CD4-positive, alpha-beta T cell treated with Interleukin-6 for 4 hours (primary cell): ENCODE measurements at regions not wholly inside any gene's neighbourhood (a gene's known extent, or its start where the extent isn't known, plus 50 kb on each side); places are given as distances from the start of the nearest gene placed in this dataset.
"Not testable (repeated sequence)": the region's sequence is repeated elsewhere in the genome, so short reads cannot be mapped to it uniquely, and the experiment has no call there.

Source experiments
- DNase-seq: peaks from one replicate; pipeline ENCODE4 v3.0.0-alpha.2; 2020; ENCODE audit warnings: mixed read lengths

- DNase-seq, result no peak
Measured at GRCh38 chr1:168827557-168827956, 98.6 kb upstream of the DPT start.

DNA sequence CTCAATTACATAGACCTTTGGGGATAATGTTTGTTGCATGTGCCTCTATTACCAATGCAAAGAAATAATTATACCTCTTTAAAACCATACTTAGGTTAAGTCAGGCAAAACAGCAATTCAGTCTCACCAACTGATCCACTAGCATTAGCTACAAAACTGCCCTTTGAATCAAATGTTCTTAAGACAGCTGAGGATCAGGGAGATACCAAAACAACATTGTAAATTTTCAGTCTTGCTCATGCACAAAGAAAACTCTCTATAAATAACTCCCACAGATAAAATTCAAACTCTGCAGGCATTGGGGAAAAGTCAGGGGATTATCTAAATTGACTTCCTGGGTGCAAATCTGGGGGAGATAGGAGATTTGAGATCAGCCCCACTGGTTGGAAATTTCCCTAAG is 100.9 kb upstream of the DPT start:
- DNase-seq, result no peak

DNA sequence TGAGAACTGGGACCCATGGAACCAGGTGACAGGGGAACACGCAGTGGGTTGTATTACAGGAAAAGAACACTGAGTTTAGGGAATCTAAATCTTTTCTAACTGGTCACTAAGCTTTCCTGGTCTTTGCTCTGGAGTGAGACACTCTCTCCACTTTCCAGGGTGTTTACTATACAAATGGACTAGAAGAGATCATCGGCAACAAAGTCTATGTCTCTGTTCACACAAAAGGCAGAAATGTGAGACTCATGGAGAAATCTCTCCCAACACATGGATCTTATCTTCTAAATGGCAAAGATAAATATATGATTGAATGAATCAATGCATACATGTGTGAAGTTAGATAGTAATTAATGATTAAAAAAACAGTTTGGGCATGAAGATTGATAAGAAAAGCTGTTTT is 101.6 kb upstream of the DPT start:
- no peak for DNase-seq

- DNase-seq, result no peak
Measured at GRCh38 chr1:168832661-168833060, 103.7 kb upstream of the DPT start.

DNA sequence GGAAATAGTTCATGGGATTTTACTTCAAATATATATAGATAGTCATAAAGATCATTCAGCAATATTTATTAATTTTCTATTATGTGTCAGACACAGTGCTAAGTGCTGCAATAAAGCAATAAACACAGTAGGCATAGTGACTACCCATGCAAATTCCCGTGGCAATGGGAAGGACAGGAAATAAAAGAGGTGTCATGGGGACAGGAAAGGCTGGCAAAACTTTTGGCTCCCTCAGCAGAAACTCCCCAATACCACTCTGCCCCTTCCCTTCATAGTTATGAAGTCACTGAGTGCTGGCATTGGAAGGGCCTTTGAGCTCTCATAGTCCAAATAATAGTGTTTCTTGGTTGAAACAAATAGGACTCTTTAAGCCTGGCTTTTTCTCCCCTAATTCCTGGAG is 104.4 kb upstream of the DPT start:
- no peak for DNase-seq

GRCh38 chr1:168833801-168834224 is 104.8 kb upstream of the DPT start:
- DNase-seq, result no peak

GRCh38 chr1:168834225-168834872 is 105.3 kb upstream of the DPT start:
- no peak for DNase-seq

- DNase-seq, result no peak
Measured at GRCh38 chr1:168835176-168835575, 106.2 kb upstream of the DPT start.

DNA sequence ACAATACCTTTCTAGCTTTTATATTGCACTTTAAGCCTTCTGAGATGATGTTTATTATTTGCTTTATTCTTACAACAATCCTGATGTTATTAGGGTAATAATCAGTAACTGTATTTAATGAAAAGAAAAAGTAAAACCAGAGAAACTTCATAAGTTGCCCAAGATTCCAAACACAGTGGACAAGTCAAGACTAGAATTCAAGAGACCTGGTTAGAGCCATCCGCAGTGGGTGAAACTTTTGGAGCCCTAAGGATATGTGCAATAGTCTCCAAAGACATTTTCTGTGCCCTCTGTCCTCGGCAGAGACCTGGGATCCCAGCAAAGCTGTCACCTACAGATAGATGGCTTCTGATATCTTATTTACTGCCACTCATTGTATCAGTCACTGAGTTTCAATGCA is 106.8 kb upstream of the DPT start:
- no peak for DNase-seq

DNA sequence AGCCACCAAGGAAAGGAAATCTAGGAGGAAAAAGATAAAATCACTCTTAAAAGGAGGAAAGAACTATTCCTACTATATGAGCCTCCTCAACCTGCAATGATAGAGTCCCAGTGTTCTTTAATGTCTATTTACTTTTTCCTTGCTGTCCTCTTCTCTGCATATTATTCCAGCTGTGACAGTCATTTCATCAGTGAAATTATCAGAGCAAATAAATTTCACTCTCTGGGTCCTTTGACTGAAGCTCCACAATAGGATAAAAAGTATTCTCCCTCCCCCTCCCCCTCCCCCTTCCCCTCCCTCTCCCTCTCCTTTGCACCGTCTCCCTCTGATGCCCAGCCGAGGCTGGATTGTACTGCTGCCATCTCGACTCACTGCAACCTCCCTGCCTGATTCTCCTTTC is 107.5 kb upstream of the DPT start:
- DNase-seq, result no peak

DNA sequence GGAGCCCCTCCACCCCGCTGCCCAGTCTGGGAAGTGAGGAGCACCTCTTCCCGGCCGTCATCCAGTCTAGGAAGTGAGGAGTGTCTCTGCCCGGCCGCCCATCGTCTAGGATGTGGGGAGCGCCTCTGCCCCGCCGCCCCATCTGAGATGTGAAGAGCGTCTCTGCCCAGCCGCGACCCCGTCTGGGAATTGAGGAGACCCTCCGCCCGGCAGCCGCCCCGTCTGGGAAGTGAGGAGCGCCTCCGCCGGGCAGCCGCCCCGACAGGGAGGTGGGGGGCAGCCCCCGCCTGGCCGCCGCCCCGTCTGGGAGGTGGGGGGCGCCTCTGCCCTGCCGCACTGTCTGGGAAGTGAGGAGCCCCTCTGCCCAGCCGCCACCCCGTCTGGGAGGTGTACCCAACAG is 108.2 kb upstream of the DPT start:
- not testable (repeated sequence) for DNase-seq

GRCh38 chr1:168842306-168842705 is 113.3 kb upstream of the DPT start:
- no peak for DNase-seq

- DNase-seq, result no peak
Measured at GRCh38 chr1:168842916-168843315, 113.9 kb upstream of the DPT start.

DNA sequence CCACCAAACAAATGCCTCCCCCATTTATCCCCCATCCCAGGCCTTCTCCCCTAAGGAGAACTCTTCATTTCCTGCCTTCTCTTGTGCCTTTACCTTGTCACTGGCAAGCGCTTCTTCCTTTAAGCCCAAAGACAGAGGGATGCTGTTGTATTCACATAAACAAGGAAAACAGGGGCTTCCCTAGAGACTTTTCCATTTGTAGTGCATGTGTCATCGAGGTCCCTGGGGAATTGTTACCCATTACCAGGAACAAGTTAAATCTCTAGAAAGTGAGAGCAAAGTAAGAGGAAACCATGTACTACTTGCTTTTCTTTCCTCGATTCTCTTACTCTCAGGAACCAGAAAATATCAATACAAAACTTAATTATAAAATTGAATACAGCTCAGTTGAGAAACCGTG is 114.4 kb upstream of the DPT start:
- DNase-seq, result no peak

- no peak for DNase-seq
Measured at GRCh38 chr1:168843950-168844349, 114.9 kb upstream of the DPT start.

DNA sequence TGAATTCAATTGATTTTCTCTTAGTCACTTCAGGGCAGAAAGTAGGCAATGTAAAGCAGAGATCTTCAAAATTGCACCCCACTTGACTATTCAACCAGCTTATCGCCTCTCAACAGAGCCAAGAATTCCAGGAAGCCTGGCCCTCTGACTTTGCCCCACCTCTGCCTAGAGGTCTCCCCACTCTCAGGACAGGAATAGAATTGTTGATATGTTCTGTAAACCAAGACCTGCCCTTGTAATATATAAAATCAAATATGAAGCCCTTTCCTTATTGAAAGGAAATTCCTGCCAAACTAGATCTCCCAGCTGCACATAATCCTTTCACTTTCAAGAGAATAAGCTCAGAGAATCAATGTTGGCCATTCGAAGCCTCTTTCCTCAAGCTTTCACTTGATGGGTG is 116.1 kb upstream of the DPT start:
- no peak for DNase-seq

GRCh38 chr1:168848051-168848450 is 119.0 kb upstream of the DPT start:
- no peak for DNase-seq

GRCh38 chr1:168861421-168862004 is 132.5 kb upstream of the DPT start:
- no peak for DNase-seq

DNA sequence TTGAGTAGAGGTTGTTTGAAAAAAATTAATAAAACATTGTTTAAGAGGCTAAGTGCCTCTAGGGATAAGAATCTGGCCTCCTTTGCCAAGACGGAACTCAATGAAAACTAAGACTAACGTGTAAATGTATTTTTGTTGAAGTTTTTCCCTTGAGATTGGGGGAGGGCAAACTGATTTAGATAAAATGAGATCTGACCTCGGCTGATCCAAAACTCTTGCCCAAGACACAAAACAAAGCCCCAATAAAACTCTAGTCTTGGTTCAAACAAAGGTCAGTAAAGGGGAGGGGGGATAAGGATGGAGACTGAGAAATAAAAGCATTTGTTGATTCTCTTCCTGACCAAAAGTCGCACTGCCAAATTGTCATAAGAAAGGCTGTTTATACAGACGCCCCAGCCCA is 134.8 kb upstream of the DPT start:
- DNase-seq, result no peak

GRCh38 chr1:168864266-168864665 is 135.3 kb upstream of the DPT start:
- no peak for DNase-seq

DNA sequence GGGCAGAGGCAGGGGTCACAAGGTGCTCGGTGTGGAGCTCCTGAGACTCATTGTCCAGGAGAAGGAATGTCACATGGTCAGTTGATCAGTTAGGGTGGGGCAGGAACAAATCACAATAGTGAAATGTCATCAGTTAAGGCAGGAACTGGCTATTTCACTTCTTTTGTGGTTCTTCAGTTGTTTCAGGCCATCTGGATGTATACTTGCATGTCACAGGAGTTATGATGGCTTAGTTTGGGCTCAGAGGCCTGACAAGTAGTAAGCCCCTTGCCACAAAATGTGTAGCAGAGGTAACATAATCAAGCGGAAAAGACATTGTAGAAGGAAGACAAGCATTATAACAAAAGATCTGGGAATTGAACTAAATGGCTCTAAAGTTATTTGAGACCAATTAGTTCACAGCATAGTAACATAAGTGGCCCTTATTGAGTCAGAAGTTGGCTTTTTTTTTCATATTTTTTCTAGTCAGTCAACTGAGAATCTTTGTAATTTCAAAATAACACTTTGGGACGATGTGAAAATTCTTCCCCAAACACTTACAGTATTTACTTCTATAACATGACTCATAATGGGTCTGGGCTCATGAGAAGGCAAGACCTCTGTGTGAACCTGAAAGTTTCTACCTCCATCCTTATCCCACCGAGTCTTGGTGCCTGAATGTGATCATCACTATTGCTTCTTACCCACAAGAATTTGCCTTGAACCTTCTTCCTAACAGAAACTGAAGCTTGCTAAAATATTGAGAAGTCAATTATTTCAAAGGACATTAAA is 137.0 kb upstream of the DPT start:
- no peak for DNase-seq

DNA sequence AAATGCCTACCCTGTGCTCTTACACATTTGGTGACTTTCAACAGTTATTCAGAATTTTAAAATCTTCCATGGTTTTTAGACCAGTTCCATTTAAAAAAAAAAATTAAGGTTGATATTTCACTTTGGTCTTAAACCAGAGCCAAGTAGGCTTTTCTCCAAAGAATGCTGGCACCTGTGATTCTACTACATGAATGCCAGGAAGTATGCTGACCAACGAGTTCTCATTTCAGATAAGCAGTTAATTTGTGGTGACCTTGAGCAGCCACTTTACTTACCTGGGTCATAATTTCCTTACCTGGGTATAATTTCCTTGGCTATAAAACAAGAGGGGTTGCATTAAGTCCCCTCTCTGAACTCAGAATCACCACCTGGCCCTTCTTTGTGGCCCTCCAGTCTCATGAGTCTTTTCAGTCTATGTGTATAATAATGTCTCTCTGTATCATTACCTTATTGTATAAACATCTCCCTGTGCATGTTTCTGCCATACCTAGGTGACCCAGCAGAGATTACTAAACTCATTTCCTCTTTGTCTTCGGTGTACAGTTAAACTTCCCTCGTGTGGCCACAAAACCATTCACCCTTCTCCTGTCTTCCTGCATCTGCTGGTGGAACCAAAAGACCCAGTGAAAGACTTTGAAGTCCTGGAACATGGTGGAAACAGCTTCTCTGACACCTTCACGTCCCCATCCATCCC is 139.1 kb upstream of the DPT start:
- no peak for DNase-seq

DNA sequence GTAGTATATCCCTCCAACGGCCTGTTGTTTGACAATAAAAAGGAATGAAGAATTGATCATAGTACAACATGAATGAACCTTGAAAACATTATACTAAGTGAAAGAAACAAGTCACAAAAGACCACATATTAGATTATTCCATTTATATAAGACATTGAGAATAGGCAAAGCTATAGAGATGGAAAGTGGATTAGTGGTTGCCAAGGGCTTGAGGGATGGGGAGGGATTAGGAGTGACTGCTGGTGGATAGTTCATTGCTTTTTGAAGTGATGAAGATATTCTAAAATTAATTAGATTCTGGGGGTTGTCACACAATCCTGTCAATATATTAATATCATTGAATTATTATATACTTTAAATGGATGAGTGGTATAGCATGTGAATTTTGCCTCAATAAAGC is 142.5 kb upstream of the DPT start:
- no peak for DNase-seq

GRCh38 chr1:168875831-168876230 is 146.8 kb upstream of the DPT start:
- no peak for DNase-seq
